GM12892 (cell line): ENCODE measurements at regions not wholly inside any gene's neighbourhood (a gene's known extent, or its start where the extent isn't known, plus 50 kb on each side); places are given as distances from the start of the nearest gene placed in this dataset.

Experiments used
- POLR2A ChIP-seq: IDR thresholded peaks from 2 replicates; pipeline ENCODE4 v1.6.1; 2011; ENCODE audit warnings: low read depth, low read length, control low read depth
- POLR2AphosphoS5 ChIP-seq: IDR thresholded peaks from 2 replicates; pipeline ENCODE4 v1.6.1; 2011; ENCODE audit warnings: low read depth, low read length, control low read depth
- TAF1 ChIP-seq: IDR thresholded peaks from 2 replicates; pipeline ENCODE4 v1.6.1; 2011; ENCODE audit warnings: low read depth, mild to moderate bottlenecking, control low read depth, low read length, borderline replicate concordance

DNA sequence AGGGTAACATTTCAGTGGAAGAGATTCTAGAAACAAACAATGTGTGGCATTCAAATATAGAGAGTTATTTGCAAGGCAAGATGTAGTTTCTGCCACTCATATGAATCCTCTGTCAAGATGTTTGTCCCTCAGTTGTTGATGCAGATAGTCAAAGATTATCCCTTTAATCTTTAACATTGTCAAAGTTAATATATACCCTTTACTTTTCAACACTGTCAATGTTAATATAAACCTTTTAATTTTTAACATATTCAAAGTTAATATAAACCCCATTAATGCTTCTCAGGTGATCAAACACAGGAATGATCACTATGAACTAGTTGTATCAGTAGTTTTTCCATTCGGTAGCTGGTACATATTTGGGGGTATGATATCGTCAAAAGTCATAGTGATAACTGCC, 51.9 kb upstream of the PICALM start:
- no peak for TF ChIP-seq TAF1
- no peak for TF ChIP-seq POLR2AphosphoS5
- TF ChIP-seq POLR2A, result no peak
